ENCODE measurements at regions not wholly inside any gene's neighbourhood (a gene's known extent, or its start where the extent isn't known, plus 50 kb on each side); places are given as distances from the start of the nearest gene placed in this dataset.
"Not testable (repeated sequence)": the region's sequence is repeated elsewhere in the genome, so short reads cannot be mapped to it uniquely, and the experiment has no call there.

- no peak for DNase-seq
Measured at GRCh38 chr3:75395580-75396315, 268.4 kb upstream of the FRG2C start.

- no peak for DNase-seq
Measured at GRCh38 chr3:75396316-75396802, 267.8 kb upstream of the FRG2C start.

GRCh38 chr3:75397486-75397885 lies 266.6 kb upstream of the FRG2C start:
- not testable (repeated sequence) for DNase-seq

DNA sequence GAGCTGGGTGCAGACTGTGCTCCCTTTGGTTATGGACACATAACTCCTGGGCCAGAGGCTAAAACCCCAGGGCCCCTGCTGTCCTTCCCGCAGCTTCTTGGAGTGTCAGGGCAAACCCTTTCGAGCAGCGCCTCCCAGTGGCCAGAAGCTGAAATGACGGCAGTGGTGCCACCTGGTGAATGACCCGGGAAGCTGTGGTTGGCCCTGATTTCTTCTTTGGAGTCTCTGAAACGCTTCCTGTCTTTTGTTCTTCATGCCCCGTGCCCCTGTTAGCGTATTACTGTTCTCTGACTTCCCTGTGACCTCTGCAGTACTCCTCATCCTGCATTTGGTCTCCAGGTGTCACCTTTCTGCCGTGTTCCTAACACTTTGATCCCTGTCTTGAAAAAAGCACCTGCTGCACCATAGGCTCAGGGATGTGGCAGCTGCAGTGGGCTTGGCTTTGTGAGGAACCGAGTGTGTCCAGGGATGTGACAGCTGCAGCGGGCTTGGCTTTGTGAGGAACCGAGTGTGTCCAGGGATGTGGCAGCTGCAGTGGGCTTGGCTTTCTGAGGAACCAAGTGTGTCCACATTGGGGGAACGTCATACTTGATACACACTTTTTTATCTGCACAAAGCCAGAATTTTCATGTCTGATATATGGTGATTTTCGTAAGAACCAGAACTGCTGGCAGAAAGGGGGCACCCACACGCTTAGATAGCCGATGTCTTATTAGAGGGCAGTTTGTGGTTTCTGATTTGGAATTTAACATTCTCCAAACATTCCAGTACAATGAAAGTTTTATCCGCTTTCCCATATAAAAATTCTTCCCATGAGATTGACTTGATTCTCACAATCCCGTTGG lies 241.8 kb upstream of the FRG2C start:
- DNase-seq = peak; percentile 25

GRCh38 chr3:75425379-75425778 lies 238.7 kb upstream of the FRG2C start:
- not testable (repeated sequence) for DNase-seq

DNA sequence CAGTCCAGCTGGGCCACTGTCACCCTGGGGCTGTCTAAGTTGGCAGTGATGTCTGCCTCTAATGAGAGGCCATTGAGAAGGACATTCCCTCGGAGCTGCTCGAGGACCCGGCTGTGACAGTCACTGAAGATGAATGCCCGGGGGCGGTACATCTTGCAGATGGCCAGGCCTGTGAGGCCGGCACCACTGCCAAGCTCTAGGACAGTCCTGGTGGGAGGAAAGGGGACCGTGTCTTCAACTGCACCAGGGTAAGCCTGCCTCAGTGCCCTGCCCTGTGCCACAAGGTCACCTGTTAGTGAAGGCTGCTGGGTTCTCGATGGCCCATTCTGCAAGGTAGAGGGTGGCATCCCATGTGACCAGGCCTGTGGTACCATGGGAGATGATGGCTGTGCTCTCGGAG lies 236.6 kb upstream of the FRG2C start:
- DNase-seq = not testable (repeated sequence)

- not testable (repeated sequence) for DNase-seq
Measured at GRCh38 chr3:75427906-75428305, 236.2 kb upstream of the FRG2C start.

- peak; percentile 75 for DNase-seq
Measured at GRCh38 chr3:75429561-75430220, 234.4 kb upstream of the FRG2C start.

DNA sequence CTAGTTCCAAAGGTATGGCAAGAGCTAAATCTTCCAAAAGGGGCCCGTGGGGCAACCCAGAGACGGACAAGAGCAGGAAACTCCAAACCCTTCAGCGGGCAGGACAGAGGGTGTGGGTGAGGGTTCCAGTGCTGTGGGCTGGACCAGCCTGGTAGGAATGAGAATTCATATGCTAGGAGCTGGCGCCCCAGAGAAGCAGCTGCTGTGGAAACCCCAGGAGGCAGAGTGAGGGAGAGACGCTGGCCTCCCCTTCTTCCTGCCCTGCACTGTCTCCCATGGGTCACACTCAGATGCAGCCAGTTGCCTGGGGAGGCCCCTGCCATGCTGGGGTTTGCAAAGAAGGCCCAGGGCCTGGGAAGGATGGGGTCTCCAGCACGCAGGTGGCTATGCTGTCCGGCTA lies 233.7 kb upstream of the FRG2C start:
- not testable (repeated sequence) for DNase-seq

GRCh38 chr3:75431120-75431519 lies 233.0 kb upstream of the FRG2C start:
- not testable (repeated sequence) for DNase-seq

- DNase-seq = not testable (repeated sequence)
Measured at GRCh38 chr3:75432466-75432865, 231.7 kb upstream of the FRG2C start.

DNA sequence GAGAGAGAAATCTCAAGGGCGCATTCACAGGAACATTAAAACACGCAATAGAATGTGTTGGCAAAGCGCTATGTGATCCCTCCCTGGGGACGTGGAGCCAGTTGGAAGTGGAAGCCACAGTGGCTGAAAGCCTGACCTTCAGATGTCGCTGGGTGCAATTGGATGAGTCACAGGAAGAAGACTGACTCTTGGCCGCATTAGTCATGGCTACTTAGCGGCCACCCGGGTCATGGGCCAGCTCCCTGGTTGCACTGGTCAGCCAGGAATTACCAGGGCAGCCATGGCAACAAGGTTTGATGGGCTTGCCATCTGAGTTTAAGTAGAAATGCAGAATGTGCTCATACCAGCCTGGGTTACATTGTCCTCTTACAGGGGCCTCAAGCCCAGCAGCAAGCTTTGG lies 231.2 kb upstream of the FRG2C start:
- not testable (repeated sequence) for DNase-seq

- not testable (repeated sequence) for DNase-seq
Measured at GRCh38 chr3:75433295-75433694, 230.8 kb upstream of the FRG2C start.

- DNase-seq = not testable (repeated sequence)
Measured at GRCh38 chr3:75434276-75434912, 229.7 kb upstream of the FRG2C start.

DNA sequence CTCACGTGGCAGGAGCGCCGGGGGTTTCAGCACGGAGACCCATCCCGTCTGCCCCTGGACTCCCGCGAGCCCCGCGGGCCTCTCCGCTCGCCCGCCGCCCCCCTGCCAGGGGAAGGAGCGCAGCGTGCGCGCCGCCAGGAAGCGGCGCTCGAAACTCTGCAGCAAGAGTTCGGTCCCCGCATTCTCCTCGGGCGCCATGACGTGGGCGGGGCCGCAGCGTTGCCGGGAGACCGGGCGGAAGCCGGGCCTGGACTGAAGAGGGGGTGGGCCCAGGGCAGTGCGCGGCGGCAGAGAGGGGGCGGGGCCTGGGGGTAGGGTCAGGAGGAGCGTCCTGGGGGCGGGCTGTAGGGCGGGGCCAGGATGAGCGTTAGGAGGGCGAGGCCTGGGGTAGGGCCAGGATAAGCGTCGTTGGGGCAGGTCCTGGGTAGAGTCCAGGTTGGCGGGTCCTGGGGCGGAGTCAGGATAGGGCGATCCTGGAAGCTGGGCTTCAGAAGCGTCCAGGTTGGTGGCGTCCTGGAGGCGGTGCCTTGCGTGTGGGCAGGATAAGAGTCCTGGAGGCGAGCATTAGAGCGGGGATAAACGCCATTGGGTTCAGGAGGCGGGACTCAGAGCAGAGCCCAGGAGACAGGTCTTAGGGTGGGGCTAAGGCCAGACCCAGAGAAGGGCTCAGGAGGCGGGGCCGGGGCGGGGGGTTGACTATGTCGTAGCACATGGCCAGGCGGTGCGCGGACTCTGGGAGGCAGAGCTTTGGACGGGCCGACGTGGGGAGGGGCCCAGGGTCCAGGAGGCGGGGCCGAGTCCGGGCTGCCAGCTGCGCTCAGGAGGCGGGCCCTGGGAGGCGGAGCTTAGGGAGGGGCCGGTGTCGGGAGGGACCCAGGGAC lies 229.0 kb upstream of the FRG2C start:
- DNase-seq = peak; percentile 98

GRCh38 chr3:75435794-75436400 lies 228.2 kb upstream of the FRG2C start:
- not testable (repeated sequence) for DNase-seq

DNA sequence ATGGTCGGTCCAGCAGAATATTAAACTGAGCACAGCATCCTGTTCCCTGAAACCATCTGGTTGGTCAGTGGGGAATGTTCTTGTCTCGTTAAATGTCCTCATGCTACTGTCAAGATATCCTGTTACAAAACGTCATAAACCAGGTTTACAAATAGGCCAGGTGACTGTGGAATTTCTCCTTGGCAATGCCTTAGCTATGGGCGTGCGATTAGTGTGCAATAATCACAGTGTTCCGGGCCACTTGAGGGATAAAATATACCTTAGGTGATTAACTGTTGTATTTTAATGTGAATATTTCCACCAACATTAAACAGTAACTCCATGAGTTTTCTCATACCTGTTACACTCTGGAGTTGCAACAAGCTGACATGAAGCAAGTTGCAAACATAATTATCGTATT lies 223.1 kb upstream of the FRG2C start:
- not testable (repeated sequence) for DNase-seq

GRCh38 chr3:75444634-75445033 lies 219.5 kb upstream of the FRG2C start:
- not testable (repeated sequence) for DNase-seq

DNA sequence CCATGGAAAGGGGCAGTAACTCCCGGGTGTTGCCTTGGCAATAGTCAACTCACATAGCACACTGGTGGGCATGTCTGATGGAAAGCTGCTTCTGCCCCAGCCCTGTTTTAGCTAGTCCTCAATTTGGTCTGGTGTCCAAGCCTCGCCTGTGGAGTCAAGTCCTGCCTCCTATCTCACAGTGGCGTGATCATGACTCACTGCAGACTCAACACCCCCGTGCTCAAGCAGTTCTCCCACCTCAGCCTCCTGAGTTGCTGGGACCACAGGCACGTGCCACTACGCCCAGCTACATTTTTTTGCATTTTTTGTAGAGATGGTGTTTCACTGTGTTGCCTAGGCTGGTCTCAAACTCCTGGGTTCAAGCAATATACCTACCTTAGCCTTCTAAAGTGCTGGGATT lies 218.9 kb upstream of the FRG2C start:
- not testable (repeated sequence) for DNase-seq

DNA sequence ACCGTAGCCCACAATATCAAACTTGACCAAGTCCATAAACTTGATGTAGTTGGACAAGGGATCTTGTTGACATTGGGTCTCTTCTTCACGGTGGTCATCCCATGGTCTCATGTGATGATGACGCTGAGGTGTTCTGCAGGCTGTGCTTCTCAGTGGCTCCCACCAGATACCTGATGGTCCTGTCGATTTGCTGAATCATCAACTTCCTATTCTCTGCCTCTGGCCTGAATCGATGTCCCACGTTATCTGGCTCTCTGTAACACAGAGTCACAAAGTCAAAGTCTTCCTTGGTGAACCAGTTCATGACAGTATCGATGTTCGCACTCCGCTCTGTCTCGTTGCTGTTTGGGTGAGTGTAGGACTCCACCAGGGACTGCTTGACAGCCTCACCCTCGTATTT lies 217.2 kb upstream of the FRG2C start:
- DNase-seq = not testable (repeated sequence)

GRCh38 chr3:75453328-75453727 lies 210.8 kb upstream of the FRG2C start:
- not testable (repeated sequence) for DNase-seq
